ENCODE measurements at regions not wholly inside any gene's neighbourhood (a gene's known extent, or its start where the extent isn't known, plus 50 kb on each side); places are given as distances from the start of the nearest gene placed in this dataset.

DNA sequence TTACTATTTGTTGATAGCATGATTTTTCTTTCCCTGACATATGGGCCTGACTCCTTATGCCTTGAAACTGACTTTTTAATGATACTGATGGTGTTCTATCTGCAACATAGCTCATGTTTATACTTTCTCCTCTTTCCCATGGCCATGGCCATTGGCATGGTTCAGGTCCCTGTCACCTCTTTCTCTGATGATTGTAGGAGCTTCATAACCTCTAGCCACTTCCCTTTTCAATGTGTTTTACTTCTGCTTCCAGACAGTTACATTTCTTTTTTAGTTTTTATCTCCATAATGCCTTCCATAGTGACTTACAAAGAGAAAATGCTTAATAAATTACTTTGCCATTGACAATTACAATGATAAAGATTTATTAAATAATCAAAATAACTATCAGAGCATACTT, 177.9 kb upstream of the SETBP1 start:
- TF ChIP-seq, protein P1, sequence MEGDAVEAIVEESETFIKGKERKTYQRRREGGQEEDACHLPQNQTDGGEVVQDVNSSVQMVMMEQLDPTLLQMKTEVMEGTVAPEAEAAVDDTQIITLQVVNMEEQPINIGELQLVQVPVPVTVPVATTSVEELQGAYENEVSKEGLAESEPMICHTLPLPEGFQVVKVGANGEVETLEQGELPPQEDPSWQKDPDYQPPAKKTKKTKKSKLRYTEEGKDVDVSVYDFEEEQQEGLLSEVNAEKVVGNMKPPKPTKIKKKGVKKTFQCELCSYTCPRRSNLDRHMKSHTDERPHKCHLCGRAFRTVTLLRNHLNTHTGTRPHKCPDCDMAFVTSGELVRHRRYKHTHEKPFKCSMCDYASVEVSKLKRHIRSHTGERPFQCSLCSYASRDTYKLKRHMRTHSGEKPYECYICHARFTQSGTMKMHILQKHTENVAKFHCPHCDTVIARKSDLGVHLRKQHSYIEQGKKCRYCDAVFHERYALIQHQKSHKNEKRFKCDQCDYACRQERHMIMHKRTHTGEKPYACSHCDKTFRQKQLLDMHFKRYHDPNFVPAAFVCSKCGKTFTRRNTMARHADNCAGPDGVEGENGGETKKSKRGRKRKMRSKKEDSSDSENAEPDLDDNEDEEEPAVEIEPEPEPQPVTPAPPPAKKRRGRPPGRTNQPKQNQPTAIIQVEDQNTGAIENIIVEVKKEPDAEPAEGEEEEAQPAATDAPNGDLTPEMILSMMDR (conservative IDR thresholded peaks at IDR 0.05): no peak
- no peak for TF ChIP-seq ZFX (IDR thresholded peaks at IDR 0.05)
